NCI-H2029 treated with DMSO at 0.1 percent for 48 hours (cell line): ENCODE measurements at regions not wholly inside any gene's neighbourhood (a gene's known extent, or its start where the extent isn't known, plus 50 kb on each side); places are given as distances from the start of the nearest gene placed in this dataset.

Experiments
- DNase-seq: peaks from one replicate; lab custom pipeline; 2025; lab: John Stamatoyannopoulos, UW

- no peak for DNase-seq
Measured at GRCh38 chr12:4015225-4016091, 142.3 kb upstream of the PARP11 start.

GRCh38 chr12:4014858-4015224 lies 141.6 kb upstream of the PARP11 start:
- no peak for DNase-seq

GRCh38 chr12:4014444-4014843 lies 141.2 kb upstream of the PARP11 start:
- DNase-seq, result no peak

- no peak for DNase-seq
Measured at GRCh38 chr12:4012977-4013968, 140.1 kb upstream of the PARP11 start.

GRCh38 chr12:4012073-4012472 lies 138.9 kb upstream of the PARP11 start:
- DNase-seq, result no peak

- no peak for DNase-seq
Measured at GRCh38 chr12:4011597-4011996, 138.4 kb upstream of the PARP11 start.

GRCh38 chr12:4009979-4010704 lies 136.9 kb upstream of the PARP11 start:
- DNase-seq, result no peak

- DNase-seq, result no peak
Measured at GRCh38 chr12:4006743-4007142, 133.5 kb upstream of the PARP11 start.

GRCh38 chr12:4005851-4006430 lies 132.7 kb upstream of the PARP11 start:
- no peak for DNase-seq

- no peak for DNase-seq
Measured at GRCh38 chr12:4003576-4003975, 130.4 kb upstream of the PARP11 start.

- no peak for DNase-seq
Measured at GRCh38 chr12:4002601-4003000, 129.4 kb upstream of the PARP11 start.

GRCh38 chr12:4001841-4002240 lies 128.6 kb upstream of the PARP11 start:
- no peak for DNase-seq

- DNase-seq, result no peak
Measured at GRCh38 chr12:4001031-4001430, 127.8 kb upstream of the PARP11 start.

GRCh38 chr12:3999904-4000303 lies 126.7 kb upstream of the PARP11 start:
- DNase-seq, result no peak

GRCh38 chr12:3998968-3999792 lies 126.0 kb upstream of the PARP11 start:
- no peak for DNase-seq

GRCh38 chr12:3998397-3998796 lies 125.2 kb upstream of the PARP11 start:
- DNase-seq, result no peak

GRCh38 chr12:3996322-3996721 lies 123.1 kb upstream of the PARP11 start:
- no peak for DNase-seq

GRCh38 chr12:3995306-3995705 lies 122.1 kb upstream of the PARP11 start:
- no peak for DNase-seq

GRCh38 chr12:3994500-3994899 lies 121.3 kb upstream of the PARP11 start:
- DNase-seq, result no peak

- no peak for DNase-seq
Measured at GRCh38 chr12:3992945-3993344, 119.7 kb upstream of the PARP11 start.
